K562 (cell line): ENCODE measurements at regions not wholly inside any gene's neighbourhood (a gene's known extent, or its start where the extent isn't known, plus 50 kb on each side); places are given as distances from the start of the nearest gene placed in this dataset.

Experiments used
- ARID2 ChIP-seq: fragments of 450-650 bp; IDR thresholded peaks from 2 replicates; pipeline ENCODE4 v1.6.1; 2017; ENCODE audit warnings: antibody characterized with exemption, mild to moderate bottlenecking
- ERF ChIP-seq: fragments of 450-650 bp; formaldehyde crosslinking; IDR thresholded peaks from 2 replicates; pipeline ENCODE4 v1.4.0; 2020; ENCODE audit warnings: mild to moderate bottlenecking, mixed read lengths
- EZH2 ChIP-seq: IDR thresholded peaks from 2 replicates; pipeline ENCODE4 v1.6.1; 2012; ENCODE audit warnings: low read depth, mild to moderate bottlenecking, inconsistent platforms, low read length, borderline replicate concordance
- HMG20A ChIP-seq: fragments of 450-650 bp; formaldehyde crosslinking; conservative IDR thresholded peaks from 2 replicates; pipeline ENCODE4 v1.4.0; 2020; ENCODE audit warnings: mild to moderate bottlenecking, mixed read lengths
- POLR2AphosphoS5 ChIP-seq: IDR thresholded peaks from 2 replicates; pipeline ENCODE4 v1.6.1; 2011; ENCODE audit warnings: mild to moderate bottlenecking, low read depth, low read length, moderate library complexity; ENCODE audit not compliant: control insufficient read depth, insufficient read depth
- PYGO2 ChIP-seq: fragments of 450-650 bp; IDR thresholded peaks from 2 replicates; pipeline ENCODE4 v1.6.1; 2016; ENCODE audit warnings: mild to moderate bottlenecking, missing genetic modification characterization, moderate library complexity, missing compliant biosample characterization
- RBBP5 ChIP-seq: fragments of 200-600 bp; sonication (generic); IDR thresholded peaks from 2 replicates; pipeline ENCODE4 v1.6.1; 2012; ENCODE audit warnings: borderline replicate concordance, mild to moderate bottlenecking, low read length, control low read depth, inconsistent platforms; ENCODE audit not compliant: insufficient read depth, poor library complexity, severe bottlenecking
- RFX5 ChIP-seq: IDR thresholded peaks from 2 replicates; pipeline ENCODE4 v1.6.1; 2011; ENCODE audit warnings: low read depth, mild to moderate bottlenecking, improper control_type of control experiment, low read length
- SP2 ChIP-seq: IDR thresholded peaks from 2 replicates; pipeline ENCODE4 v1.6.1; 2011; ENCODE audit warnings: mild to moderate bottlenecking, low read depth, low read length, moderate library complexity; ENCODE audit not compliant: poor library complexity, severe bottlenecking; ENCODE audit errors: extremely low read depth
- ZNF384 ChIP-seq: IDR thresholded peaks from 2 replicates; pipeline ENCODE4 v1.6.1; 2012; ENCODE audit warnings: low read depth, low read length, improper control_type of control experiment
- ZNF75A ChIP-seq: fragments of 450-650 bp; formaldehyde crosslinking; IDR thresholded peaks from 2 replicates; pipeline ENCODE4 v1.4.0; 2020; ENCODE audit warnings: mild to moderate bottlenecking
- TF ChIP-seq, protein P1 (sequence below): sonication (generic); formaldehyde crosslinking; IDR thresholded peaks from 2 replicates; pipeline ENCODE4 v1.8.1; 2022; ENCODE audit warnings: missing genetic modification reagents

DNA sequence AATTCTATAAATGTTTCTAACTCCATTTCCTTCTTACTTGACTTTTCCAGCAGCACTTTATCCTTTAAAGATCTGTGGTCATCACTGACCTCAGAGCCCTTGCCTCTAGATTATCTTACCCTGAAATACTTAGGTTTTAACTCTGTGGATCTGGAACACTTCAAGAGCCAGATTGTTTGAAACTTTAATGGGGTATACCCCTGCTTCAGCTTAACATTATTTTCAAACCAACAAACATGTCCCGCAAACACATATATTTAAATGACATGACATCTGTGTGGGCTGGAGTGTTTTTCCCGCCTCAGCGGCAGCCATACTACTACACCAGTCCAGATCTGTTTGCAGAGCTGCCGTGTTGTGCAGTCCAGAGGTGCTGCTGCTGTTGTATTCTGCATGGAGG, 252.0 kb upstream of the TPM1 start:
- no peak for TF ChIP-seq ZNF384
- TF ChIP-seq PYGO2 (tag): no peak
- no peak for TF ChIP-seq SP2
- no peak for TF ChIP-seq RBBP5
- TF ChIP-seq ARID2: no peak
- no peak for TF ChIP-seq RFX5
- TF ChIP-seq ZNF75A (CRISPR knock-in tag): no peak
- TF ChIP-seq ERF (CRISPR knock-in tag): no peak
- no peak for TF ChIP-seq POLR2AphosphoS5
- TF ChIP-seq, protein P1, sequence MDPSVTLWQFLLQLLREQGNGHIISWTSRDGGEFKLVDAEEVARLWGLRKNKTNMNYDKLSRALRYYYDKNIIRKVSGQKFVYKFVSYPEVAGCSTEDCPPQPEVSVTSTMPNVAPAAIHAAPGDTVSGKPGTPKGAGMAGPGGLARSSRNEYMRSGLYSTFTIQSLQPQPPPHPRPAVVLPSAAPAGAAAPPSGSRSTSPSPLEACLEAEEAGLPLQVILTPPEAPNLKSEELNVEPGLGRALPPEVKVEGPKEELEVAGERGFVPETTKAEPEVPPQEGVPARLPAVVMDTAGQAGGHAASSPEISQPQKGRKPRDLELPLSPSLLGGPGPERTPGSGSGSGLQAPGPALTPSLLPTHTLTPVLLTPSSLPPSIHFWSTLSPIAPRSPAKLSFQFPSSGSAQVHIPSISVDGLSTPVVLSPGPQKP: no peak
- TF ChIP-seq HMG20A (CRISPR knock-in tag): no peak
- no peak for TF ChIP-seq EZH2
